ENCODE measurements at regions not wholly inside any gene's neighbourhood (a gene's known extent, or its start where the extent isn't known, plus 50 kb on each side); places are given as distances from the start of the nearest gene placed in this dataset.

DNA sequence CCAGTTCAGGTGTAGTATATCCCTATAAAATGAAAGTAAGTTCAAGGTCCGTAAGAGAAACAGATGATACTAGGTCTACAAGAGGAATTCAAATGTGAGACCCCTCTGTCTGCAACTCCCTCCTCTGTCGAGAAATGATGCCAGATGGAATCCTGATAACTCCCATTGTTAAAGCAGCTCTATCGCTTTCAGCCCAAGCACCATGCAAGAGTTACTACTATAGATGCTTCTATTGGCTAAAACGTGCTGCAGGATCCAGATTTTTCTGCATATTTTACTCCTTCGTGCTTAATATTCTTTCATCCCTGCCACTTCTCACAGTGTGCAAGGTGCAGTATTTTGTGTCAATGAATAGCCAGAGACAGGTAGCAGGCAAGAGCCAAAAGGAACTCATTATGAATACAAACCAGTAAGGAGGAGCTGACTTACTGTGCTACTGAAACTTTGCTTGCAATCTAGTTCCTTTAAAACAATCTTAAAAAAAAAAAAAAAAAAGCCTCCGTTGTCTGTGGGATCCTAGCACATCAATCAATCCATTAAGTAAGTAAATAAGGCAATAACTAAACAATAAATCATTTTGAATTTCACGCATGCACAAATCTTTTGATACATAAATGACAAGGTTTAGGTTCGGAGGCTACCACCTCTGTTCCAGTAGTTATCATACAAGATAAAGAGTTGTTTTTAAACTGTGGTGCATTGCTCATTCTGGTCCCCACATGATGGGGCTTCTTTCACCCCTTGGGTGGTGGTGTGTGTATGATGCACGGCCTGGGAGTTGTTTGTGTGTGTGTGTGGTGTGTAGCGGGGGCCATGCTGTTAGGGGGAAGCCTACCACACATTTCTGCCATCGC, 151.1 kb upstream of the MPDZ start:
- TF ChIP-seq, protein P1, sequence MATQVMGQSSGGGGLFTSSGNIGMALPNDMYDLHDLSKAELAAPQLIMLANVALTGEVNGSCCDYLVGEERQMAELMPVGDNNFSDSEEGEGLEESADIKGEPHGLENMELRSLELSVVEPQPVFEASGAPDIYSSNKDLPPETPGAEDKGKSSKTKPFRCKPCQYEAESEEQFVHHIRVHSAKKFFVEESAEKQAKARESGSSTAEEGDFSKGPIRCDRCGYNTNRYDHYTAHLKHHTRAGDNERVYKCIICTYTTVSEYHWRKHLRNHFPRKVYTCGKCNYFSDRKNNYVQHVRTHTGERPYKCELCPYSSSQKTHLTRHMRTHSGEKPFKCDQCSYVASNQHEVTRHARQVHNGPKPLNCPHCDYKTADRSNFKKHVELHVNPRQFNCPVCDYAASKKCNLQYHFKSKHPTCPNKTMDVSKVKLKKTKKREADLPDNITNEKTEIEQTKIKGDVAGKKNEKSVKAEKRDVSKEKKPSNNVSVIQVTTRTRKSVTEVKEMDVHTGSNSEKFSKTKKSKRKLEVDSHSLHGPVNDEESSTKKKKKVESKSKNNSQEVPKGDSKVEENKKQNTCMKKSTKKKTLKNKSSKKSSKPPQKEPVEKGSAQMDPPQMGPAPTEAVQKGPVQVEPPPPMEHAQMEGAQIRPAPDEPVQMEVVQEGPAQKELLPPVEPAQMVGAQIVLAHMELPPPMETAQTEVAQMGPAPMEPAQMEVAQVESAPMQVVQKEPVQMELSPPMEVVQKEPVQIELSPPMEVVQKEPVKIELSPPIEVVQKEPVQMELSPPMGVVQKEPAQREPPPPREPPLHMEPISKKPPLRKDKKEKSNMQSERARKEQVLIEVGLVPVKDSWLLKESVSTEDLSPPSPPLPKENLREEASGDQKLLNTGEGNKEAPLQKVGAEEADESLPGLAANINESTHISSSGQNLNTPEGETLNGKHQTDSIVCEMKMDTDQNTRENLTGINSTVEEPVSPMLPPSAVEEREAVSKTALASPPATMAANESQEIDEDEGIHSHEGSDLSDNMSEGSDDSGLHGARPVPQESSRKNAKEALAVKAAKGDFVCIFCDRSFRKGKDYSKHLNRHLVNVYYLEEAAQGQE (IDR thresholded peaks at IDR 0.05; ENCODE audit: insufficient replicate concordance, low read depth) = no peak
- no peak for TF ChIP-seq SPI1 (IDR thresholded peaks at IDR 0.05; ENCODE audit: borderline replicate concordance, low read depth)
- TF ChIP-seq, protein P2, sequence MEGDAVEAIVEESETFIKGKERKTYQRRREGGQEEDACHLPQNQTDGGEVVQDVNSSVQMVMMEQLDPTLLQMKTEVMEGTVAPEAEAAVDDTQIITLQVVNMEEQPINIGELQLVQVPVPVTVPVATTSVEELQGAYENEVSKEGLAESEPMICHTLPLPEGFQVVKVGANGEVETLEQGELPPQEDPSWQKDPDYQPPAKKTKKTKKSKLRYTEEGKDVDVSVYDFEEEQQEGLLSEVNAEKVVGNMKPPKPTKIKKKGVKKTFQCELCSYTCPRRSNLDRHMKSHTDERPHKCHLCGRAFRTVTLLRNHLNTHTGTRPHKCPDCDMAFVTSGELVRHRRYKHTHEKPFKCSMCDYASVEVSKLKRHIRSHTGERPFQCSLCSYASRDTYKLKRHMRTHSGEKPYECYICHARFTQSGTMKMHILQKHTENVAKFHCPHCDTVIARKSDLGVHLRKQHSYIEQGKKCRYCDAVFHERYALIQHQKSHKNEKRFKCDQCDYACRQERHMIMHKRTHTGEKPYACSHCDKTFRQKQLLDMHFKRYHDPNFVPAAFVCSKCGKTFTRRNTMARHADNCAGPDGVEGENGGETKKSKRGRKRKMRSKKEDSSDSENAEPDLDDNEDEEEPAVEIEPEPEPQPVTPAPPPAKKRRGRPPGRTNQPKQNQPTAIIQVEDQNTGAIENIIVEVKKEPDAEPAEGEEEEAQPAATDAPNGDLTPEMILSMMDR (IDR thresholded peaks at IDR 0.05; ENCODE audit: insufficient read depth, low read length) = no peak
